Right atrium auricular region (tissue), 2 donors: ENCODE measurements at regions not wholly inside any gene's neighbourhood (a gene's known extent, or its start where the extent isn't known, plus 50 kb on each side); places are given as distances from the start of the nearest gene placed in this dataset.
A peak's percentile ranks its signal among the peaks of the same experiment; 100 is the strongest.
"Not testable (repeated sequence)": the region's sequence is repeated elsewhere in the genome, so short reads cannot be mapped to it uniquely, and the experiment has no call there.

Experiments
- DNase-seq: peaks from one replicate; pipeline ENCODE4 v3.0.0-alpha.2; 2019; ENCODE audit warnings: low spot score
- H3K27ac ChIP-seq, 2 donors: fragments of 200-600 bp; sonication (generic); 1 replicate in 1 of 2; 2 replicates in 1 of 2; pipeline ENCODE4 v1.5.1; 2016 to 2019
- H3K27me3 ChIP-seq, 2 donors: fragments of 200-600 bp; sonication (generic); one replicate each; pipeline versions ENCODE4 v1.5.1 to v1.6.0; 2017 to 2019
- H3K36me3 ChIP-seq: fragments of 200-600 bp; sonication (generic); one replicate; pipeline ENCODE4 v1.5.1; 2016
- H3K4me1 ChIP-seq, 2 donors: fragments of 200-600 bp; sonication (generic); one replicate each; pipeline versions ENCODE4 v1.5.1 to v1.6.0; 2017 to 2019
- H3K4me3 ChIP-seq, 2 donors: fragments of 200-600 bp; sonication (generic); 1 replicate in 1 of 2; 2 replicates in 1 of 2; pipeline ENCODE4 v1.5.1; 2017 to 2019; ENCODE audit warnings: mild to moderate bottlenecking in 1 of 2, moderate library complexity in 1 of 2
- H3K9me3 ChIP-seq, 2 donors: fragments of 200-600 bp; sonication (generic); one replicate each; pipeline ENCODE4 v1.5.1; 2019
- CTCF ChIP-seq, 2 donors: fragments of 200-600 bp; sonication (generic); IDR thresholded peaks; one replicate each; pipeline ENCODE4 v1.5.1; 2019; ENCODE audit warnings: antibody characterized with exemption in 2 of 2

GRCh38 chr14:83071888-83072501 is 1538.3 kb upstream of the SEL1L start:
- Histone ChIP-seq H3K4me3 (no peak overlapping the region), H3K9me3 (no peaks in the 10 kb centered on the region), H3K27me3 (no peaks in the 10 kb centered on the region), H3K36me3 (no peaks in the 10 kb centered on the region), H3K4me1 (no peaks in the 10 kb centered on the region), H3K27ac (no peak overlapping the region)
- DNase-seq = no peak
- no peak for TF ChIP-seq CTCF (IDR thresholded peaks at IDR 0.05)

DNA sequence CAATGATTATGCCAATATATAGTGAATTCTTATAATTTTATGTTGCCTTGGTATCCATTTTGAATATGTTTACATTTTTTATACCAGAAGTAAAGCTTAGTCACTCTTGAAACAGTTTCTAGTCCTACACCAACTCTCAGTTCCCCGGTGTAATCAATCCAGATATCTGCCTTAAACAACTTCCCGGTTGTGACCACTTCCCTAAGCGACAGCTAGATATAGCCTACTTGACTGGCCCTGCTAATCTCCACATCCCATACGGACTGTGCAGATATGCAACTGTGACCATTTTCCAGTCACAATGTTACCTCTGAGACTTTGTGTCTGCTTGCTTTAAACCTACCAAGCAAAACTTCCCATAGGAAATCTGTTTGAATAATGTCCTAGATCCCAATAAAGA is 1551.5 kb upstream of the SEL1L start:
- H3K4me3 ChIP-seq = no peak overlapping the region
- H3K4me1 ChIP-seq = no peaks in the 10 kb centered on the region
- DNase-seq = no peak
- H3K9me3 ChIP-seq = no peaks in the 10 kb centered on the region
- TF ChIP-seq CTCF (IDR thresholded peaks at IDR 0.05) = no peak
- H3K27ac ChIP-seq = no peak overlapping the region
- no peaks in the 10 kb centered on the region for H3K36me3 ChIP-seq
- H3K27me3 ChIP-seq = no peaks in the 10 kb centered on the region

- Histone ChIP-seq H3K27ac (no peak overlapping the region), H3K4me3 (no peak overlapping the region), H3K9me3 (no peaks in the 10 kb centered on the region), H3K27me3 (no peaks in the 10 kb centered on the region), H3K4me1 (no peaks in the 10 kb centered on the region), H3K36me3 (no peaks in the 10 kb centered on the region)
- DNase-seq = no peak
- TF ChIP-seq CTCF (IDR thresholded peaks at IDR 0.05) = no peak
Measured at GRCh38 chr14:83085725-83086124, 1552.1 kb upstream of the SEL1L start.

GRCh38 chr14:83091991-83092956 is 1558.6 kb upstream of the SEL1L start:
- H3K4me1 ChIP-seq, H3K27ac ChIP-seq, H3K36me3 ChIP-seq, DNase-seq, H3K9me3 ChIP-seq, H3K27me3 ChIP-seq: not testable (repeated sequence)
- peak overlapping the region; percentile 12 for H3K4me3 ChIP-seq

DNA sequence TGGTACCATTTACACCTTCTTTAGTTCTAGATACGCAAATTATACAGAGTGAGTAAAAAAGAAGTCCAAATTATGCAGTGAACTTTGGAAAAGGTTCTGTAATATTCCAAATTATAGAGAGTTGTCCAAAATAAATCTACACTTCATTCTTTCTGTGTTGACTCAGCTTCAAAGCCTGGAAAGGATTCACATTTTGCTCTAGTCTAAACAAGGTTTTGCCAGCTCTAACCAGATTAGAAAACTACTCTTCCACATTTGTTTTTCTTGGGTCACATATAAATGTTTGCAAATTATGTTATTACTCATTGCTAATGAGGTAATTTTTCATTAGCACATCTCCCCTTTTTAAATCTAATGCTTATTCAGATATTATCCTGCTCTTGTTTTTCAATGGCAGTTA is 1562.4 kb upstream of the SEL1L start:
- Histone ChIP-seq H3K27ac (no peak overlapping the region), H3K27me3 (no peaks in the 10 kb centered on the region), H3K9me3 (no peaks in the 10 kb centered on the region), H3K36me3 (no peaks in the 10 kb centered on the region), H3K4me1 (no peaks in the 10 kb centered on the region), H3K4me3 (no peak overlapping the region)
- DNase-seq = no peak
- TF ChIP-seq CTCF (IDR thresholded peaks at IDR 0.05) = no peak

- no peak for TF ChIP-seq CTCF (IDR thresholded peaks at IDR 0.05)
Measured at GRCh38 chr14:83101846-83102245, 1568.2 kb upstream of the SEL1L start.

More at GRCh38 chr14:83101846-83102245, 1568.2 kb upstream of the SEL1L start:
- no peaks in the 10 kb centered on the region for H3K9me3 ChIP-seq
- no peak for DNase-seq
- no peaks in the 10 kb centered on the region for H3K27me3 ChIP-seq
- H3K4me1 ChIP-seq = no peaks in the 10 kb centered on the region
- H3K36me3 ChIP-seq = no peaks in the 10 kb centered on the region
- H3K4me3 ChIP-seq = no peak overlapping the region
- no peak overlapping the region for H3K27ac ChIP-seq
